GM19025 (cell line): ENCODE measurements at regions not wholly inside any gene's neighbourhood (a gene's known extent, or its start where the extent isn't known, plus 50 kb on each side); places are given as distances from the start of the nearest gene placed in this dataset.
"Not testable (repeated sequence)": the region's sequence is repeated elsewhere in the genome, so short reads cannot be mapped to it uniquely, and the experiment has no call there.

Experiments
- ATAC-seq: cut with Tn5 transposase; IDR thresholded peaks from one replicate; pipeline ENCODE4 v1.9.1; 2021; ENCODE audit warnings: mild to moderate bottlenecking, low read depth, moderate library complexity; ENCODE audit not compliant: unreplicated experiment

DNA sequence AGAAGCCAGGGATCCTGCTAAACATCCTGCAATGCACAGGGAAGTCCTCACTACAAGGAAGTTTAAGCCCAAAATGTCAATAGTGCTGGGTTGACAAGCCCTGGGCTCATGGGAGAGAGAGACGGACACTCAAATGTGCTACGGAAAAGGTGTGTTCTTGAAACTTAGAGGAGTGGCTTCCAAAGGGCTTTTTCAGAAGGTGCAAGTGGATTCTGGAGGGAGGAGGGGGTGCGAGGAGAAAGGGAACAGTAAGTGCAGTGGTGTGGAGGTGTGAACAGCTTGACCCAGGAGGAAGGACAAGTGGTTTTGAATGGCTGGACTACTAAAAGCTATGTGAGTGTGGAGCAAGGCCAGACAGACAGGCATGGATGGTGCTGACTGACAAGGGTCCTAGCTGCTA is 50.4 kb upstream of the CECR2 start:
- ATAC-seq, result no peak

DNA sequence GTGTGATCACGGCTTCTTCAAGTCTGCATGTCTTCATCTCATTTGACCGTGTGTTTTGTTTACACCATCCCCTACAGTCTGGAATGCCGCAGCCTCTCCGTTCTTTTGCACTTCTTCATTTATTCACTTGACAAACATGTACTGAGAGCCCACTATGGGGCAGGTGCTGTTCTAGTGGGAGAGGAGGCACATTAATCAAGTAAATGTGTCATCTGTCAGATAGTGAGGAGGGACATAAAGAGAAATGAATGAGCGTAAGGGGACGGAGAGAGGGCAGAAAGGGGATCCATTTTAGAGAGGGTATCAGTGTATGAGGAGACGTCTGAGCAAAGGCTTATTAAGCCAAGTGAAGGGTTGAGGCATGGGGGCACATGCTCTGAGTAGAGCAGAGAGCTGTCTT is 54.0 kb upstream of the CECR2 start:
- ATAC-seq, result no peak

DNA sequence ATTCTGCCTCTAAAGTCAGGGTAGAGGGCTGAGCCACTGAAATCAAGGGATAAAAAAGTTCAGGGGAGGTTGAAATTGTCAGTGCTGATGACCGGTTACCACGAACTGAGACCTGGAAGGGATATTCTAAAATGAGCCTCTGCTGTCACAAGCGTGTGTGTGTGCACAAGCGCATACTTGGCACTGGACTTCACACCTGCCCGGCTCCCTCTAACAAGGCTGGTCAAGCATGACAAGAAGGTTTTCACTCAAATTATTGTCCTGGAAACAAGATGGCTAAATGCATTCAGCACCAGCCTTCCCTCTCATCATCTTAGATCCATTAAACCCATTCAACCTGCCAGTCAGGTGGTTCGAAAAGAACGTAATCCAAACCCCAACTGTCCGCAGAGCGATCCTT is 54.8 kb upstream of the CECR2 start:
- ATAC-seq, result no peak

DNA sequence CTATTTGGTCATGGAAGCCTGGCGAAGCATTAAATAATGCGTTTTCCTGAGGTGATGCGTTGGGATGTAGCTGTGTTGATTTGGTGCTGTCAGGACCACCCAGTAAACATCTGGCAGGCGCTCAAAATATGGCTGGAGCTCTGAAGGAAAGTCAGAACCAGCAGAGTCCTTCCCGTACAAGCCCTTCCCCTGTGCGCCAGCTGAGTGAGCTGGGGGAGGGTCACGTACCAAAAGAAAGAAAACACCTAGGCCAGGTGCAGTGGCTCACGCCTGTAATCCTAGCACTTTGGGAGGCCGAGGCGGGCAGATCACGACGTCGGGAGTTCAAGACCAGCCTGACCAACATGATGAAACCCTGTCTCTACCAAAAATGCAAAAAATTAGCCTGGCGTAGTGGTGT is 55.6 kb upstream of the CECR2 start:
- no peak for ATAC-seq

DNA sequence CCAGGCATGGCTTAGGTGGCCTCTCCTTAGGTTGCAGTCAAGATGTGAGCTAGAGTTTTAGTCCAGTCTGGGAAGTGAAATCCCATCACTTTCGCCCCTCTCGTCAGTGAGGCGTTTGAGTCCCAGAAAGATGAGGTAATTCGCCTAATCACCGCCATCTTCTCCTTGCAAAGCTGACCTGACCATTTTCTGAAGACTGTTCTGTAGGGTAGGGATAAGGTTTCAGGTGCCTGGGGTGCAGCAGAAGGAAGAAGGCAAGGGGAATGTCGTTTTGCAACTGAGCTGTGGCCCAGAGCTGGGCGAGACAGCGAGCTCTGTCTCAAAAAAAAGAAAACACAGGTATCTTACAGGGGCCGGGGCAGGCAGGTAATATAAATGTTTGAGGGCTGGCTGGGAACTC is 61.7 kb upstream of the CECR2 start:
- no peak for ATAC-seq

DNA sequence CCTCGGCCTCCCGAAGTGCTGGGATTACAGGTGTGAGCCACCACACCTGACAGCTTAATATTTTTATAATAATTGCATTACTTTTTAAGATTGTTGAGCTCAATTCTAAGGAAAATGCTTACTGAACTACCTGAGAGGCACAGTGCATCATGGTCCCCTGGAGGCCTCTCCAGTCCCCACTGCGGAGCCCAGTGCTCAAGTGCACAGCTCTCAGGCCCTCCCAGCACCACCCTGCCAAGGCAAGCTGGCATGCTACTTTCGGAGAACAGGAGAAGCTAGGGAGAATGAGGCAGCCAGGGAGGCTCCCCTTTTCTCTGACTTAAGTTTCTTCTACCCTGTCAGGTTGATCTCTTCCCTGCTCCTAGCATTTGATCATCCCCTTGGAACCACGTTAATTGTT is 64.2 kb upstream of the CECR2 start:
- no peak for ATAC-seq

DNA sequence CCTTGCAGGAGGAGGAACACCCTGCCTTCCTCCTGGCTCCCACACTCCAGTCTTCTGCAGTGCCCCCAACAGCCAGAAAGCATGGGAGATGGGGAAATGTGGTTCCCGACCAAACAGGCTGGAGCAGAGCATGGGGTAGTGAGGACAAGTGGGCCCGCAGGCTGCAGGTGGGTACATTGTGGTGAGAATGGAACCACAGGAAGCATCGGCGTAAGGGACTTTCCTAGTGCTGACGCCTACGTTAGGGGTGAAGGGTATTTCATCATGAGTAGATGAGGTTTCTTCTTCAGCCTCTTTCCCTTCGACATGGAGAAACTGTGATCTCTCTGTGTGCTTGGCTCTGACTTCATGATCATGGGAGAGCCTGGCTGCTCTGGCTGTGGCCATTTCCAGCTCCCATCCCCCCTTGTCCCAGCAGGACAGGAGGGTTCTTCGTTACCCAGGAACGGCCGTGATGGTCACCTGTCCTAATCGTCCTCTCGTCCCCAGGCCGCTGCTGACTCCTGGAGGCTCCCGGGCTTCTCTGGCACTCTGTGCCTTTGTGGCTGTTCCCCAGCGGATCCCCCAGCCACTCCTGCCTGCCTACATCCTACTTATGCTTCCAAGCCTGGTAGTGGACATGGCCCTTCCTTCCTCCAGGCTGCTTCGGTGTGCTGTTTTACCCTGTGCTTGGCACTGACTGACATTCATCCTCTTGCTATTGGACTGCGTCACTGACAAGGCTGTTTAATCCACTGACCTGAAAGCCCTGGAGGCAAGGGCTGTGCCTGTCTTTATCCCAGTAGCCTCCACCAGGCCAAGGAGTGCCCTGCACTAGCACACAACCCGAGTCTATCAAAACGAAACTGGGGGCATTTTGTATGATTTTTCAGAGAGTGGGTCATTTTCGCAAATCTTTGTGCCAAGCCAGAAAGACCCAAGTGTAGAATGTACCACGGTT is 65.2 kb upstream of the CECR2 start:
- ATAC-seq, result peak; percentile 90

DNA sequence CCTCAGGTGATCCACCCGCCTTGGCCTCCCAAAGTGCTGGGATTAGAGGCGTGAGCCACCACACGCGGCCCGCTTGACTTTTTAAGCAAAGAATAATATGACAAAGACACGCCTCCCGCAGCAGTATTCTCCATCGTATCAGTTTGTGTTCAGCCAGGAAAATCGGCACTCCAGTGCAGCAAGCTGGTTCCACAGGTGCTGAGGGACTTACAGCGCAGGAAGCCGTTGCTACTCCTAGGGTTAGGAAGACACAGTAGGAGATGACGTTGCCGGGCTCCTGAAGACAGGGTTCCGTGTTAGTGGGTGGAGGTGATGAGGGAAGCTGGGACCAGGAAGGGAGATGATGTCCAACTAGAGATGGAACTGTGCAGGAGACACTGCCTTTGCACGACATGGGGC is 65.8 kb upstream of the CECR2 start:
- no peak for ATAC-seq

DNA sequence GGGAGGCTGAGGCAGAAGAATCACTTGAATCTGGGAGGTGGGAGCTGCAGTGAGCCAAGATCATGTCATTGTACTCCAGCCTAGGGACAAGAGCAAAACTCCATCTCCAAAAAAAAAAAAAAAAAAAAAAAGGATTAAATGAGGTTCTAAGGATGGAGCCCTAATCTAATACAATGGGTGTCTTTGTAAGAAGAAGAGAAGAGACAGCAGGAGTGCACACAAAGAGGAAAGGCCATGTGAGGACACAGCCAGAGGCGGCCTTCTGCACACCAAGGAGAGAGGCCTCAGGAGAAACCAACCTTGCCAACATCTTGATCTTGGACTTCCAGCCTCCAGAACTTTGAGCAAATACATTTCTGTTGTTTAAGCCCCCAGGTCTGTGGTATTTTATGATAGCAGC is 66.6 kb upstream of the CECR2 start:
- ATAC-seq, result no peak

DNA sequence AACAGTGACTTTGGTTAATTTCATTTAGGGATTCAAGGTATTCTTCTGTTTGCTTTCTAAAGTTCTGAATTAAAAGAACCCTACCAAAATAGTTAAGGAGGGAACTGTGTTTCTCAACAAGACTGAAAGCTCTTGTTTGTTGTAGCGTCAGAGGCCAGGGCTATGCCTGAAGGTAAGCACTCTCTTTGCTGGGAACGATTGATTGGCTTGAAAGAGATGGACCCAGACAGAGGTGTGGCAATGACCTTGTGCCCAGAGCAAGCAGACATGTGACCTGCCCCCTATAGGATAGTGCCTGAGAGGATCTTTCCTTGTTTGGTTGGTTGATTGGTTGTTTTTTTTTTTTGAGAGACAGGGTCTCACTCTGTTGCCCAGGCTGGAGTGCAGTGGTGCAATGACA is 68.3 kb upstream of the CECR2 start:
- ATAC-seq, result no peak

DNA sequence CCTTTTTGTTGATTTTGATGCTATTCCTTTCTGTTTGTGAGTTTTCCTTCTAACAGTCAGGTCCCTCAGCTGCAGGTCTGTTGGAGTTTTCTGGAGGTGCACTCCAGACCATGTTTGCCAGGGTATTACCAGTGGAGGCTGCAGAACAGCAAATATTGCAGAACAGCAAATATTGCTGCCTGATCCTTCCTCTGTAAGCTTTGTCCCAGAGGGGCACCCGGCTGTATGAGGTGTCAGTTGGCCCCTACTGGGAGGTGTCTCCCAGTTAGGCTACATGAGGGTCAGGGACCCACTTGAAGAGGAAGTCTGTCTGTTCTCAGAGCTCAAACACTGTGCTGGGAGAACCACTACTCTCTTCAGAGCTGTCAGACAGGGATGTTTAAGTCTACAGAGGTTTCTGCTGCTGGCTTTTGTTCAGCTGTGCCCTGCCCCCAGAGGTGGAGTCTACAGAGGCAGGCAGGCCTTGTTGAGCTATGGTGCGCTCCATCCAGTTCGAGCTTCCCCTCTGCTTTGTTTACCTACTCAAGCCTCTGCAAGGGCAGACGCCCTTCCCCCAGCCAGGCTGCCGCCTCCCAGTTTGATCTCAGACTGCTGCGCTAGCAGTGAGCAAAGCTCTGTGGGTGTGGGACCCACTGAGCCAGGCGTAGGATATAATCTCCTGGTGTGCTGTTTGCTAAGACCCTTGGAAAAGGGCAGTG is 70.3 kb upstream of the CECR2 start:
- not testable (repeated sequence) for ATAC-seq

DNA sequence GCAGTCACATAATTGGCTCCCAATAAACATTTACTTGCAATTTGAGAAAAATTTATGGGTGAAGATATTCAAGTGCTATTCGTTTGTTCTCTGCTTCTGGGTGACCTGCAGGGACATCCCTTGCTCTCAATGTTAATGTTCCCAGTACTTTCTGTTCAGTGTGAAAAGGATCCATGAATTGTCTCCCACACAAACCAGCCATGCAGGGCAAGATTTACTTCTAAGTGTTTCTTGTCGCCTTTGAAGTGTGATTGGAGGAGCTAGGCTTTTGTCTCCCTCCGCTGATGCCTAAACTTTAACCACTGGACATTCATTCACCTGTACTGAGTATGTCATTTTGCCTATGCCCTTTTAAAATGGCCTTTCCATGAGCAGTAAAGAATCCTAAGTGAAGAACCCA is 66.4 kb upstream of the ADA2 start:
- no peak for ATAC-seq

DNA sequence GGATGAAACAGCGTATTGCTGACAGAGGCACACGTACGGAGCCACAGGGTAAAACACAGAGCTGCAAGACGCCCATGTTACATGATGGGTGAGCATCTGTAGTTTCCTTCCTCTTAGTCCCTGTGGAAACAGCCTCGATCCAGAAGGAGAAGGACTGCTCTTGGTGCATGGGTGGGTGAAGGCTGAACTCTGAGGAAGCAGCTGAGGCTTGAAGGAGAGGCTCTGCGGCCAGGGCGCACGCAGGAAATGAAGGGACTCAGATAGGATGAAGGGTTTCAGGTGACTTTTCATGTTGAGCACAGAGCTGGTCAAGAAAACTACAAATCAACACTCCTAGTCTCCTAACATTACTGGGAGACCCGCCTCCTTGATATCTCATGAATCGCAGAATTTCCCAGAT is 65.7 kb upstream of the ADA2 start:
- ATAC-seq, result no peak

DNA sequence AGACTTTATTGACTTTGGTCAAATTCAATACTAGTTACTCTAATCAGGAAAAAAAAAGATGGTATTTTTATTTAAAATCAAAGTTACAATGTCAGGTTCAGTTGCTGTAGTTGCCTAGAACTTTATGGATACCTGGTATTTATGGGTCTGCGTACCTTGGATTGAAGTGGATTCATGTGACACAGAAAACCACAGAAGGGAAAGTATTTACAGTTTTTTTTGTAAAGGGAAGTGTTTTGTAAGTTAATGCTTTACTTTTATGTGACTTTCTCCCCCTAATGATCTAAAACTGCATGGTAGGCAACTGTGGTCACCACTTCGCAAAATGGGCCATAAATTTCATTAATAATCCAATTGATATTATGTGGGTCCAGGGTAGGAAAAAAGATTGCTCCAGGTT is 65.2 kb upstream of the ADA2 start:
- ATAC-seq, result no peak

DNA sequence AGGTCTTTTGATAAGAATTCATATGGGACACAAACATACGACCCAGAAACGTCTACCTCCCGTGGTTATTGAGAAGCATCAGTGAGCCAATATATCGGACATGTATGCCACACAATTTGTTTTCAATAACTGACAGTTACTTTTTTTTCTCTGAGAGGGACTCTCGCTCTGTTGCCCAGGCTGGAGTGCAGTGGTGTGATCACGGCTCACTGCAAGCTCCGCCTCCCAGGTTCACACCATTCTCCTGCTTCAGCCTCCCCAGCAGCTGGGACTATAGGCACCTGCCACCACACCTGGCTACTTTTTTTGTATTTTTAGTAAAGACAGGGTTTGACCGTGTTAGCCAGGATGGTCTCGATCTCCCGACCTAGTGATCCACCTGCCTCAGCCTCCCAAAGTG is 64.6 kb upstream of the ADA2 start:
- not testable (repeated sequence) for ATAC-seq

DNA sequence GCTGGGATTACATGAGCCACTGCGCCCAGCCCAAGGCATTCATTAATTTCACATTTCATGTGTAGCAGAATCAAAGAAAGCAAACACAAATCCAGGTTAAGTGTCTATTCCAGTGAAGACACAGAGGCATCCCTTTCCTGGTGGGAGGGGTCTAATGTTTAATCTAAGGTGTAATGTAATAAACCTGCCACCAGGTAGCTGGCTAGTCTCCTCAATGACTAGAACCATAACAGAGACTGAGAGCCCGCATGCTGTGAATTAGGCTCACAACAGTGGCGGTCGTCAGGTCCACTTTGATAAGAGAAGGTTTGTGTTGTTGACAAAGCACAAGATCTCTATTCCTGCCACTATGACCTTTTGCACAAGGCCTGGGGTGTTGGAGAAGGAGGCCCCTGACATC is 64.2 kb upstream of the ADA2 start:
- ATAC-seq, result no peak

DNA sequence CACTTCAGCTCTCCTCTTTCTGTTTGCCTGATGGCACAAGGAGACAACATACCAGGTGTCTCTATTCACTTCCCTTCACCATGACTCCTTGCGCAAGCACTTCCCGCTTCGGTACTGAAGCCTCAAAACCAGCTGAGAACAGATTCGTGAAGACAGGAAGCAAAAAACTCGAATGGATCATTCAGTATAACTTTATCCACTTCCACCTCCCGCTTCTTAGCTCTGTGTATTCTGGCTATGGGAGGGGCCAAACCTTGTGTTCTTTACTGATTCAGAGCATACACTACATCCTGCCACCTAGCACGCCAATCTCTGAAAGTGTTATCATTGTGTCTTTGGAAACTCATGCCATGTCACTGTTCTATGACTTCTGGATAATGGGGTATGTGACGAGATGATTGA is 62.2 kb upstream of the ADA2 start:
- ATAC-seq, result peak; percentile 41

DNA sequence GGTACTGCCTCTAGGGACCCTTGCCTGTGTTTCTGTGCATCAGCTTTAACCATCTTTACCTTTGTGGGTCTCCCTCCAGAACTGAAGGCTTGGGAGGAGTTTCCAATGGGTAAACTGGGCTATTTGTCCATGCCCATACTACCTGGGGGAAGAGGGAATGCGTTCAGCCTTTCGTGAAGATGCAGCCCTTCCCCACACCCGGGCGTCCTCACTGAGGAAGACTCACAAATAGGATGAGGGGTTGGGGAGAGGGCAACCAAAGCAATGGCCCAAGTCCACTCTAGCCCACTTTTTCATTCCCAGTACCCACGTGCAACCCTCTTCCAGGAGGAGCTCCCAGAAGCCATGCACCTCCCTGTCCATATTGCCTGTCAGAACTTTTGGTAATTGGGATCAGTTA is 61.8 kb upstream of the ADA2 start:
- no peak for ATAC-seq

DNA sequence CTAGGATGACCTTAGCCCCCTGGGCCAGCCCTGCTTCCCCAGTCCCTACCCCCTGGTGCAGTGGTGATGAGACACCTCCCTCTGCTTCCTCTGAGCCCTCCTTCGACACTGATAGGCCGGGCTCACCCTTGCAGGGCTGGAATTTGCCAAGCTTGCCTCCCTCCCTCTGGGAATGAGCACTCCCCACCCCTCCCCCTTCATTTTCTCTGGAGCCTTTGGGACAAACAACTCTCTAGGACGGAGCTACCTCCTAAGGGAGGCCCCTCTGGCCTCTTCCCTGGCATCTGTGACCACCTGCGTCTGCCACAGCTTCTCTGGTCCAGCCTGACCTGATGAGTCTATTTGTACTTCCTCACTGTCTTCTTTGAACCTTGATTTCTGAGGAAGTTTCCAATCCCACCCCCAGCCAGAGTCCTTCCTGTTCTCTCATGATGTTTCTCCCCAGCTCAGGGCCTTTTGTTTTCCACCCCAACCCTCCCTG is 53.3 kb upstream of the ADA2 start:
- ATAC-seq, result no peak

DNA sequence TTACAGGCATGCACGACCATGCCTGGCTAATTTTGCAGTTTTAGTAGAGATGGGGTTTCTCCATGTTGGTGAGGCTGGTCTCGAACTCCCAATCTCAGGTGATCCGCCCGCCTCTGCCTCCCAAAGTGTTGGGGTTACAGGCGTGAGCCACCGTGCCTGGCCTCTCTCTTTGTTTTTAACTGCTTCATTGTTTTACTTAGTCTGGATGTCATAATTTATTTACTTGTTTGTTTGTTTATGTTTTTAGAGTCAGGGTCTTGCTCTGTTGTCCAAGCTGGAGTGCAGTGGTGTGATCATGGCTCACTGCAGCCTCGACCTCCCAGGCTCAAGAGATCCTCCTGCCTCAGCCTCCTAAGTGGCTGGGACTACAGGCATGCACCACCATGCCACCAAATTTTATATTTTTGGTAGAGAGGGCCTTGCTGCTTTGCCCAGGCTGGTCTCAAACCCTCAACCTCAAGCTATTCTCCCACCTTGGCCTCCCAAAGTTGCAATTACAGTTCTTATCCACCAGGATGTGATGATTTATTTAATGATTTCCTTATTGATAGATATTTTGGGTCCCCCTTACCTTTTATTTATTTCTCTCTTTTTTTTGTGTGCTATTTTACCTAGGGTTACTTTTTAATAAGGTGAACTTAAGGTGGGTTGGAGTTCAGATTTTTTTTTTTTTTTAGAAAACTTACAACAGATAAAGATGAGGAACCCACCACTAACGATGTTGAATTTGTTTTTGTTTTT is 52.6 kb upstream of the ADA2 start:
- ATAC-seq, result no peak

DNA sequence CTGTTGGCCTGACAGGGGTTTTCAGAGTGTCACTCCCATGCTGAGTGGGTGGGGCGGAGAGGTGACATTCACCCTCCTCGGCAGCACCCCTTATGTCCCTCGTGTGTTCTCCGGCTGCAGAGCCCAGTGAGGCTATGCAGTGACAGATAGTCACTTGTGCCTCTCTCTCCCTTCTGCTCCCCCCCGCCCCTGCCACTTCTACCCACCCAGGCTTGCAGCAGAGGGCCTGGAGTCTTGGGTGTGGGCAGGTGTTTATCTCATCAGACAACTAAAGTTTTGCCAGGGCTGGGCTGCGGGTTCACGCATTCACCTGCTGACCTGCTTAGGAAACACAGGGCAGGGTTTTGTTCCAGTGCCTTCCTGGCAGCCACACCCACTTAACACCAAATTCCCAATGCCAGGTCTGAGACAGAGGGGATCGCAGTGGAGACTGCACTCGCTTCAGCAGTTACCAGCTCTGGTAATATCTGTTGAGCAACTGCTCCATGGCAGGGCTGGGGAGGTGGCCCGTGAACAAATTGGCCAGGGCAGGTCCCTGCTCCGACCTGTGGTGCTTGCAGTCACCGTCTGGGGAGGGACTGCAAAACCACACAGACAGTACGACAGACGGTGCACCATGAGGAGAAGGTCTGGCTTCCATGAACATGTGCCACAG is 50.5 kb upstream of the ADA2 start:
- ATAC-seq, result no peak
